K562 (cell line): ENCODE measurements at regions not wholly inside any gene's neighbourhood (a gene's known extent, or its start where the extent isn't known, plus 50 kb on each side); places are given as distances from the start of the nearest gene placed in this dataset.

ENCODE experiments used
- ATAC-seq: fragments of 200-7000 bp; cut with Tn5 transposase; 3 replicates; pipeline ENCODE4 v1.9.1; 2020; ENCODE audit warnings: moderate library complexity
- BruUV-seq: library from RNA; stranded (reverse); fragments of 400-500 nt; replicated peaks from 2 replicates; lab custom pipeline; 2021; lab: Mats Ljungman, UMichigan
- CTCF ChIA-PET: fragments of 300-600 bp; formaldehyde crosslinking; extraction: SDS; loops from one replicate; lab custom pipeline; 2021; ENCODE audit warnings: low intra/inter-chr PET ratio; lab: Yijun Ruan, JAX
- POLR2A ChIA-PET: fragments of 300-600, 350-650 bp; sonication (Branson Sonifier 250); formaldehyde crosslinking; extraction: SDS; loops from one replicate; lab custom pipeline; 2021; ENCODE audit warnings: antibody characterized with exemption, inconsistent platforms; lab: Yijun Ruan, JAX
- DNase-seq, 4 experiments: peaks; one replicate each; pipeline versions ENCODE4 v3.0.0 to v3.0.0-alpha.2; 2011 to 2018; ENCODE audit warnings: low spot score in 3 of 4, mixed read lengths in 3 of 4; ENCODE audit errors: extremely low read depth in 1 of 4
- FAIRE-seq: peaks from 2 replicates; lab custom pipeline; 2011; peaks lifted over from hg19 to GRCh38; lab: Jason Lieb, UNC
- H2AFZ ChIP-seq: 2 replicates; pipeline ENCODE4 v1.6.0; 2011; ENCODE audit warnings: low read depth, low read length, control low read depth, inconsistent platforms
- H3K27ac ChIP-seq: fragments of 200-600 bp; 3 replicates; pipeline ENCODE4 v1.8.0; 2011; ENCODE audit warnings: low read depth, mild to moderate bottlenecking, control low read depth, inconsistent platforms, low read length, moderate library complexity, mixed read lengths; ENCODE audit errors: extremely low read depth
- H3K27me3 ChIP-seq, 2 experiments: fragments of 300-600 bp in 1 of 2; 2 replicates in 1 of 2; 3 replicates in 1 of 2; pipeline versions ENCODE4 v1.6.0 to v1.8.0; 2011; ENCODE audit warnings: inconsistent platforms in 2 of 2, low read length in 2 of 2, mild to moderate bottlenecking in 1 of 2, mixed read lengths in 1 of 2, moderate library complexity in 1 of 2; ENCODE audit not compliant: control insufficient read depth in 2 of 2, insufficient read depth in 2 of 2
- H3K36me3 ChIP-seq: fragments of 300-600 bp; 3 replicates; pipeline ENCODE4 v1.8.0; 2011; ENCODE audit warnings: mild to moderate bottlenecking, low read length, inconsistent platforms; ENCODE audit not compliant: control insufficient read depth, insufficient read depth
- H3K4me1 ChIP-seq, 2 experiments: fragments of 200-600 bp in 1 of 2; replicated peaks in 1 of 2; 2 replicates in 1 of 2; 3 replicates in 1 of 2; pipeline versions ENCODE4 v1.5.1 to v1.8.0; 2011; ENCODE audit warnings: inconsistent platforms in 2 of 2, low read length in 2 of 2, mild to moderate bottlenecking in 1 of 2, mixed read lengths in 1 of 2, moderate library complexity in 1 of 2; ENCODE audit not compliant: control insufficient read depth in 2 of 2, insufficient read depth in 2 of 2
- H3K4me2 ChIP-seq: 2 replicates; pipeline ENCODE4 v1.6.1; 2011; ENCODE audit warnings: low read length, control low read depth, inconsistent platforms, mixed read lengths; ENCODE audit not compliant: insufficient read depth
- H3K4me3 ChIP-seq: fragments of 200-600 bp; sonication (generic), shearing (Covaris generic); 2 replicates; pipeline ENCODE4 v1.5.1; 2016; ENCODE audit warnings: control low read depth, inconsistent platforms
- H3K79me2 ChIP-seq: fragments of 200-600 bp; 3 replicates; pipeline ENCODE4 v1.8.0; 2011; ENCODE audit warnings: low read length, inconsistent platforms; ENCODE audit not compliant: control insufficient read depth, insufficient read depth
- H3K9ac ChIP-seq, 2 experiments: 2 replicates each; pipeline versions ENCODE4 v1.6.0 to v1.6.1; 2011; ENCODE audit warnings: low read depth in 2 of 2, low read length in 2 of 2, control low read depth in 1 of 2, inconsistent platforms in 1 of 2, mild to moderate bottlenecking in 1 of 2, mixed read lengths in 1 of 2; ENCODE audit not compliant: insufficient read depth in 1 of 2
- H3K9me1 ChIP-seq: one replicate; pipeline ENCODE4 v1.6.0; 2011; ENCODE audit warnings: inconsistent platforms, mild to moderate bottlenecking, low read length, moderate library complexity; ENCODE audit not compliant: control insufficient read depth, insufficient read depth
- H3K9me3 ChIP-seq: replicated peaks from 2 replicates; pipeline ENCODE4 v1.5.1; 2011; ENCODE audit warnings: low read depth, low read length, inconsistent platforms; ENCODE audit not compliant: control insufficient read depth, insufficient read depth
- H4K20me1 ChIP-seq: replicated peaks from 2 replicates; pipeline ENCODE4 v1.6.1; 2011; ENCODE audit warnings: low read length, inconsistent platforms, mixed read lengths; ENCODE audit not compliant: control insufficient read depth, insufficient read depth
- CC2D1A ChIP-seq: fragments of 450-650 bp; IDR thresholded peaks from 2 replicates; pipeline ENCODE4 v1.6.1; 2017; ENCODE audit warnings: mild to moderate bottlenecking
- GATAD2A ChIP-seq: fragments of 450-650 bp; IDR thresholded peaks from 2 replicates; pipeline ENCODE4 v1.6.1; 2017
- ZBTB34 ChIP-seq: fragments of 250-450 bp; sonication (Bioruptor Pico); IDR thresholded peaks from 2 replicates; pipeline ENCODE4 v1.8.0; 2021; ENCODE audit warnings: mild to moderate bottlenecking, moderate library complexity
- ZNF217 ChIP-seq: sonication (generic); formaldehyde crosslinking; IDR thresholded peaks from 2 replicates; pipeline ENCODE4 v1.8.0; 2022; ENCODE audit warnings: mild to moderate bottlenecking, missing genetic modification reagents
- WGBS: fragments of 100-300 bp; shearing (Covaris generic); methylation state at CpG from one replicate; pipeline ENCODE4 v1.1.6; 2016; ENCODE audit warnings: low coverage, mixed read lengths; ENCODE audit not compliant: insufficient coverage; ENCODE audit errors: missing lambda C conversion rate; 5-methylcytosine and 5-hydroxymethylcytosine counted together
- in situ Hi-C: fragments of 300-500 bp; cut with MboI; formaldehyde crosslinking; loops from 4 replicates; pipeline ENCODE4 v1.15.0; 2018; ENCODE audit warnings: inconsistent platforms, mixed read lengths
- intact Hi-C: fragments of 100-400 bp; cut with micrococcal nuclease; formaldehyde crosslinking; loops from 2 replicates; pipeline ENCODE4 v1.14.2; 2022

- TF ChIP-seq CC2D1A (no peak), GATAD2A (no peak)
These were observed 264.1 kb downstream of the FOXD2 start (continued) for GRCh38 chr1:47701741-47702515.

- WGBS, result 1% methylated on average over 9 of the region's 9 CpGs
- no peak for ATAC-seq
- intact Hi-C loops, result no loop called here
These were observed 265.4 kb downstream of the FOXD2 start for GRCh38 chr1:47703156-47703825.

More at GRCh38 chr1:47703156-47703825, 265.4 kb downstream of the FOXD2 start:
- POLR2A ChIA-PET, result interaction anchor here (1.6 kb wide), 1 partner anchor 8 kb away, joined by 4 read pairs; no protein-coding TSS in a partner anchor
- Histone ChIP-seq H2AFZ (no peak overlapping the region), H4K20me1 (no peaks in the 10 kb centered on the region; the same call in 1 of the 2 replicates), H3K4me2 (no peak overlapping the region), H3K27me3 (peaks cover 2 to 19% of the 10 kb centered on the region in 2 experiments; a peak in 3 of 5 replicates), H3K9me1 (no peaks in the 10 kb centered on the region), H3K9me3 (no peaks in the 10 kb centered on the region), H3K4me1 (peaks cover 0 to under 1% of the 10 kb centered on the region in 2 experiments; a peak in 1 of 5 replicates), H3K79me2 (no peaks in the 10 kb centered on the region), H3K27ac (no peak overlapping the region), H3K9ac (no peak overlapping the region), H3K36me3 (no peaks in the 10 kb centered on the region), H3K4me3 (no peak overlapping the region)
- no peak for FAIRE-seq
- in situ Hi-C loops, result loop anchor here (10.0 kb wide), 1 partner anchor 518 kb away; no protein-coding TSS in a partner anchor
- CTCF ChIA-PET, result no interaction called here
- no TSS peak for BruUV-seq
- no peak for TF ChIP-seq ZNF217 (CRISPR knock-in tag)
- TF ChIP-seq ZBTB34, result no peak
- no peak for DNase-seq
